GM21737 (cell line): ENCODE measurements at regions not wholly inside any gene's neighbourhood (a gene's known extent, or its start where the extent isn't known, plus 50 kb on each side); places are given as distances from the start of the nearest gene placed in this dataset.

Source experiments
- ATAC-seq: cut with Tn5 transposase; IDR thresholded peaks from one replicate; pipeline ENCODE4 v1.9.1; 2021; ENCODE audit warnings: mild to moderate bottlenecking, moderate library complexity; ENCODE audit not compliant: unreplicated experiment

DNA sequence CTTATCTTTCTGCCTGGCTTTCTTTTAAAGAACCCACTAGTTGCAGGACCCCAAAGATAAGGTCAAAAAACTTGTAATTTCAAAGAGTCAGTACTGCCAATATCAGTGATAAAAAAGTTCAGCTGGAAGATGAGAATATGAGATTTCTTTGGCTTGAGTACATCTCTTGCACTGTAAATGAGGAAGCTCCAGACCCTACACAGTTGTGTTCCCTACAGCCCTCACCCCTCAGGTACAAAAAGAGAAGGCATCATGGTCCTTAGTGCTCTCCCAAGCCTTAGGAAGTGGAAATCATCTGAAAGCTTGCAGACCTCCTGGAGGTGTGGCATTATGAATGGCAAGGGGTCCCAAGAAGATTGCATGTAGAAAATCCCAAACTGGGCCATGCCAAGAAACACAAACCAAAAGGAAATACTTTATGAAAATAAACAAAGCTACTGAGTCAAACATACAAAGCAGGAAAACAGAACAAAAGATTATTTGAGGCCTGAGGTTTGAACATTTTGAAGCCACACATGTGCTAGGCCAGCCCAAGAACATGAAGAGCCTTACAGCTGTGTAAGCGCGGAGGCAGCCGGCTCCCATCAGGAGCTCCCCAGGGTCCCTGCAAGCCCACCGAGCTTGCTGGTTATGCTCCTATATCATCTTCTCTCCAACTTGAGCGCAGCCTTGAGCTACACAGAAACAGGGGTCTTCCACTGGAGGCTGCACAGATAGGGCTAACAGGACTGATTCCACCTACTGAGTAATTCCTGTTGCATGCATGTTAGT lies 217.0 kb downstream of the OSR1 start:
- ATAC-seq, result no peak

DNA sequence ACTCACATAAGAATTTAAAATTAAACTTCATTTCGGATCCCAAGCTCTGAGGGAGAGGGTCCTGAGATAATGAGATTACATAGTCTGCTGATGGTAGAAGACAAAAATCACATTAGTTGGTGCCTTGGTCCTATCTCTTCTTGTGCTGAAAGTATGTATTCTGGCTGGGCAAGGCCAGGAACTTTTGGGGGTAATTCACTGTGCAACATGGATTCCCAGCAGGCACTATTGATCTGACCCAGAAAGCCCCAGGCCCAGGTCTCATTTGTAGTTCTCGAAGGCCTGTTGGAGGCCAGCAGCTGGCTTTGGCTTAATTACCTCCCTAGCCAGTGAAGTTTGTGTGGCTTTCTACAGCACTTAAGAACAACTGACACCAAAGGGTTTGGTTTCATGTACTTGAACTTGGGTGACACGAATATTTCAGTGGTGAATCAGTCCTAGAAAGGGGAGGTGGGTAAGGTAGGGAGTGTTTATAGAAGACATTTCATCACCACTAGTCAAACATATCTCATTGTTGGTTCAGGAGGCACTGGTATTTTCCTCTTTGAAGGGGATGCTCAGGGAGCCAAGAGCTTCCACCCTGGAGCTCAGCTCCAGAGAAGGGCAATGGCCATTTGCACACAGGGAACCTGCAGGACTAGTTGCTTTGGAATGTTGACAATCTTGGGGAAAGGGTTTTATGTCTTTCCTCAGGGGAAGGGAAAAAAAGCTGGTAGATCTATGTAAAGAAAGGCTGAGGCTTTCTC lies 217.8 kb downstream of the OSR1 start:
- no peak for ATAC-seq

DNA sequence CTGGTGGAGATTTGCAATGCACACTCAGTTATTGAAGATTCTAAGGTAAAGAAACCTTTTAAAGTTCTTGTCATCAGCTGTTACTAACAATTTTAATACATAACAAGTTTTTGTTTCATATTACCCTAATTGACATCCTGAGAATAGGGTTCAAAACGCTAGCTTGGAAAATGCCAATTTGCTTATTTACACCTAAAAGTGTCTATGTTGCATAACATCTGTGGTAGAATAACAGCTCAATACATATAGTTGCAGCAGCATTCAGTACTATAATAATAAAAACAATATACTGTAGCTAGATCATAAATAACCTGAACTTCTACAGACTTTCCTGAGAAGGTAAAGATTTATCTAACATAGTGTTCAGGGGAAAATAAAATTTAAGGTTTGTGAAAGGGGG lies 219.0 kb downstream of the OSR1 start:
- ATAC-seq, result no peak

DNA sequence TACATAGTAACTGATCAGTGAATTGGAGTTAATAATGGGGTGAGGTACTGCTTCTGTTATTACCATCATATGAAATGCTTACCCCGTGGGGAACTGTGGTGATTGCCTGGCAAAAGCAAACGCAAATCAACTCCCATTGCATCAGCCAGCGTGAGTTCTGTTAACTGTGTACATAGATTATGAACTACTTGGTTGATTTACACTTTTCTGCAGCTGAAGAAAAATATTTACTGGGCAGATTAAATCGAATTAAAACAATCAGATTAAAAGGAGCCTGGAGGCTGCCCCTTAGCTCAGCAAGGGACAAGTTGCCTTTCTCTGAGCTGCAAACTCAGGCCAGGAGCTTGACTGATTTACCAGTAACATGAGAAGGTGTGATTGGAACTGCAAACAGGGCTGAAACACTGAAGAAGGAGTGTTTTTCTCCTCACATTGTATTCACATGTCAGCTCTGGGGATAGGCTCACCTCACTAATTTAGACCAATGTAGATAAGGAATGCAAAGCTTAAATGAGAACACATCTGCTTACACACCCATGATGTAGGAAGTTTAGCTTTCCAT lies 220.1 kb downstream of the OSR1 start:
- ATAC-seq, result no peak

DNA sequence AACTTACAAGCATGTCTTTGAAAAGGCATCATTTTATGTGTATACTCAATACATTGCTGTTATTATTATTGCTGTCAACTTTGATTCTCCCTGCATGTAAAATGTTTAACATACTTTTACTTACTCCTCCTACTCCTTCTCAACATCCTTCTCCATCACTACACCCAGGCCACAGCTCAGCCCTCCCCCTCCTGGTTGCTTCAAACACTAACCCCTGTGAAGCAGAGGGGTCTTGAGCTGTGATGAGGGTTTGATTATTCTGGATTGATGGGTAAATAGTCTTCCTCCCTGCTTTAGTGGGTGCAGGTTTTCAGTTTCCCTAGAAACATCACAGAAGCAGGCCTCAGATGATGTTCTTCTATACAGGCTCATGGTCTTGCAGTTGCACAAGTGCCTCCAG lies 221.0 kb downstream of the OSR1 start:
- no peak for ATAC-seq

DNA sequence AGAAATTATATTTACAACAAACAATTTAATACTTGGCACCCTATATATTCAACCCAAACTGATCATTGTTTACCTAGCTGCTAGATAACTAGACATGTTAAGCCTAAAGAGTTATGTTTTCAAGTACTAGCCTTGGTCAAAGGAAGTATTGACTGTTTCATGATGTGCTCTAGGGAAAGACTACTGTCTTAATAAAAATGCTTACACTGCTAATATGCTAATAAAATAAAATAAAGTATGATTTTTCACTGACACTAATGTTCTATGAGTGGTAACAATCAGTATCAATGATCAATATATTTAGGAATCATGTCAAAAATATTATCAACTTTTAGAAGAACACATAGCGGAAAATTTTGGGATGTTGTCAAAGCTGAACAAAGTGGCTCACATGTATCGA lies 225.5 kb downstream of the OSR1 start:
- ATAC-seq, result no peak

DNA sequence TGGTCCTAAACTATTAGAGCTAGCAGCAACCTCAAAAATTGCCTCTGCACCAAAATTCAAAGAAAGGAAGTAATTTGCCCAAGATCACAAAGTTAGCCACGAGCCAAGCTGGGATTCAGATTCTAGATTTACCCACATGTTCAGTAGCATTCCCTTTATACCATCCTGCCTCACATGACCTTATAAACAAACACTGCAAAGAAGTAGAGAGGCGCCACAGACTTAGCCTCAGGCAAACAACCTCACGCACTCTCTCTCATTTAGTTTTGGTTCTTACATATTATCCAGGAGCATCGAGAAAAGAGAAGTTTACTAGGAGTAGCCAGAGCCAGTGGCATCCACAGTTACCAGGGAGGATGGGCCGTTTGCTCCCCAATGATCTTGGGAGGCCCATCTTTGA lies 226.6 kb downstream of the OSR1 start:
- no peak for ATAC-seq

DNA sequence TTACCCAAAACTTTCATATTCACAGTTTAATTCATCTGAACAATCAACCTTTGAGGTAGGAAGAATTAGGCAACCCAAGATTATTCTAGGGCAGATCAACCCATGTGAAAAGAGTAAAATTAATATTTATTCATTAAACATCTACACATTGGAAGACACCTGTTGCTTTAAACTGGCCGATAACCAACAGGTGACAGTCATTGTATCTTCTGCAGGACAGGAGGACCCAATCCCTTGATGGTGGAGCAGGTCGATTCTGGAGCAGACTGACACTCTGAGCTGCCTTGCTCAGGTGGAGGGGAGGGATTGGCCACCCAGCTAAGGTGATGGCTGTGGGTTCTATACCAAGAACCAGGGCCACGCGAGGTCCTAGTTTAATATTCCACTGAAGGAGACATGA lies 230.3 kb downstream of the OSR1 start:
- ATAC-seq, result no peak

DNA sequence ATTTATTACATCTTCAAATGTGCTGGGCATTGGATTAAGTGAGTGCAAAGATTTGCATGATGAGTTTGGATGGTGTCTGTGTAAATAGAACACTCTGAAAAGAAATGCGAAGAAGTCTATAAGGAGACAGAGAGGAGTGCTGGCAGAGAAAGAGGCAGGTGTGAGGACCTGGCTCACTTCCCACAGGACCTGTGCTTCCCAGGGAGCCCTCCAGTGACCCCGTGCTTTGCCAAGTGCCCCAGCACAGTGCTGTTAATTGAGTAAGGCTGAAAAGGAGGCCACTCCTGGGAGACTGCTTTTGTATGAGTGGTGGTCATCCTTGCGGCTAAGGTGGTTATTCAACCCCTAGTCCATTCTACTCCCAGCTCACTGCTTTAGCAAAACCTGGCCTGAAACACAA lies 230.8 kb downstream of the OSR1 start:
- no peak for ATAC-seq

DNA sequence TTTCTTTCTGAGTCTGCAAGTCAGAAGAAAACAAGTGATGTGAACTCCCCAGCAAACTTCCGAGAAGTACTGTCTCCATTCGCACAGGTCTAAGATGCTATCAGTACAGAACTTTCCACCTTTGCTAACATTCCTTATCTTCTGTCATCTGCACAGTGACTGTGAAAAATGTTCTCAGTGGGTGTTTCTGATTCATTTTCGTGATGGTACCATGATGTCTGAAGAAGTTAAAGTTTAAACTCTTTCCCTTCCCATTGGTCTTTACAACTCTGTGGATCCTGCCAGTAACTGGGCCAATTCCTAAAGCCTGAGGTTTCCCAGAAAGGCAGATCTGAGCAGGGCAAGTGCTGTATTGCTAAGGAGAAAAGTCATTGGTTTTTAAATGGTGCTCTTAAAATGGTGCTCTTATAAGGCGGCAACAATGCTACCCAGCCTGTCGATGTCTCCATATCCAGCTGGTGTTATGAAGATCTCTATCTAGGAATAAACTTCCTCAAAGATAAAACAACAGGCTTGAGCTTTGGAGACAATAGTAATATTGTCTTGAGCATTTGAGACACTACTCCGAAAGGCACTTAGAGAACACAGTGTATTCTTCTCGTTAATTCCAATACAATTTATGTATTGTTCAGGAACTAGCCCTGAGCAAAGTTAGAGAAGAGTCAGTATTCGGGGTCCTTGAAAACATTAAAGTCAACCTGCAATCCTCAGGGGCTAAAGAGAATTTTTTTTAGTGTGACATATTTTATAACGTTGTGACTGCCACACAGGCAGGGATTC lies 232.3 kb downstream of the OSR1 start:
- ATAC-seq, result no peak

DNA sequence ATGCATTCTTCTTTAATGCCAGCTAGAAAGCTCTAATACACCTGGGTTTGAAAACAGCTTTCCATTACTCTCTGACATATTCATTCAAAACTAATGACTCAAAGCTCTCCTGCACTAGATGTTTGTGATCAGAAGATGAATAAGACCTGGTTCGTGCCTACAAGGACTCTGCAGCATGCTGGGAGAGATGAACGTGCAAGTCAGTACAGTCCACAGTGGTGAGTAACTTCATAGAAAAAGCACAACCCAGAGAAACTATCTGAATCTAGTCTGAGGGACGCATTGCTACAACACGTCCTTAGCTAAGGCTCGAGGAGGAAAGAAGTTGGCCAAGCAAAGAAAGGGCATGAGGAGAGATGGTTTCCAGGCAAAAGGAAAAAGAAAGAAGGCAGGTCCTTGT lies 234.3 kb downstream of the OSR1 start:
- no peak for ATAC-seq

DNA sequence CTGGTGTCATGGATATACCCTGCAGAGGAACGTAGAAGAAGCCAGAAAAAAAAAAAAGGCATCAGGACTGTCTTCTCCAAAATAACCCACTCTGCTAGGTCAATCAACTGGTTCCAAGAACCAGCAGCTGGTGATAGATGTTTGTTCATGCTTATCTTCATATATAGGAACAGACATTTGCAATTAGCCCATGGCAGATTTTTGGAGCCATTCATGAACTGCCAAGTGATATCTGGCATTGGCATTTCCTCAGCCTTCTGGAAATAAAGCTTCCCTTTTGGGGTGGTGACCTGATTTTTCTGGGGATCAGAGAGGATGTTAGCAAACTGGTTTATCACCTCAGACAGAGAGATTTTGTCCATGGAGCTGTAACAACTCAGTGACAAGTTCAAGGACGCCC lies 234.9 kb downstream of the OSR1 start:
- no peak for ATAC-seq

DNA sequence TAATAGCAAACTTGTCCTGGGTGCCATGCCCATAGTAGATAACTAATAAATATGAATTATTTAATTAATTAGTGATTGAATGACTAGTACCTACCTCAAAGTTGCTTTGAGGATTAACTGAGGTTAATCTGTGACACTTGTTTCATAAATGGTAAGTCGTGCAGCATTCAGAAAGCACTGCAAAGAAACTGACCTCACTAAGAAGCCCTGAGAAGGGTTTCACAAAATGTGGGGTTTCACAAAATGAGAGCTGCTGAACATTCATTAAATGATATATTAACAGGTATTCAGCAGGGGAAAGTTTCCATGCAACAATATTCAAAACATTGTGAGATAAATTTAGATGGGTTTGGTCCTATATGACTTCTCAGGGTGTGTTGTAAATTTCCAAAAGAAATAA lies 236.2 kb downstream of the OSR1 start:
- ATAC-seq, result no peak

DNA sequence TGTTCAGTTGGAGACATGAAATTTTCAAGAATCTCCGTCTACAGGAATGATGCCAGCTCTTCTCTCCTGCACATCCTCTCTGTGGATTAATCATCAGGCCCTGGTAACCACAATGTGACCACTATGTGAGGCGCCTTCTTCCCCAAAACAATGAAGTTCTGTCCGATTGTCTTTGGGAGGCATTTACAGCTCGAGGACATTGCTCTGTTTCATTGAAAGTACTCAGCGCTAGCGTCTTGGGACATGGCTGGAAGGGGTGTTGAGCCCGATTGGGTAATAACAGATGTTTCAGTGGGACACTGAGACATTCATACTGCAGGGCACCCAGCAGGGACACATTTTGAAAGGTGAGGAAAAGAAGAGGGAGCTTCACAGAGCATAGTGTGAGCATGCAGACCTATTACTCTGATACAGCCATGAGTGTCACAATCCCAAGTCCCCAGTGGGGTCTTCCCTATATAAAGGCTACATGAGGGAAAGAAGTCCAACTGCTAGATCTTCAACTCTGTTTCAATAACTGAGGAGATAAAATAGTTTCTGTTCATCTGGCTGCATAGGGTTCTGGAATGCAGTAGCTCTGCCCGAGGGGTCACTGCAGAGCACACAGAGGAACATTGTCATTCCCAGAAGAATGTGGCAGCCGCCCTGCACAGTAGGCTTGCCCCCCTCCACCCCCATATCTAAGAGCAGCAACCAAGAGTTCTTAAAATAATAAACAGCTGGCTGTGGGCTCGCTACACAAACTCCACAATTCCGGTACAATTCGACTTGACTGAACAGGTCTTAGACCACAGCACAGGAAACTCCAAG lies 237.3 kb downstream of the OSR1 start:
- ATAC-seq, result no peak

DNA sequence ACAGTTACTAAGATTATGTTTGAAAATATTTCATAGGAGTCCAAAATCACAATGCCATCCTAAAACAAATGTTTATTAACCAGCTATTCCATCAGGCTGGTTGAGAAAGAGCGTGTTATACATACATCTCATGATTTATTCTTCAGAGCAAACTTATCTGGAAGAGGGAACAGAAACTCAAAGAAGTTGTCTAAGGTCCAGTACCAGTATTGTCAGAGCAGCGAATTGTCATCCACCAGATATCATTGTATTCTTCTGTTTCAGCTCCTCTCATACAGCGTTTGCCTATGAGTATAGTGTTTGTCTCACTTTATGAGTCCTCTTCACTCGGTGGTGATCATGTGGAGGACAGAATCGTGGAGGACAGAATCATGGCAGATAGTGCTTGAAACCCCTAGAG lies 238.2 kb downstream of the OSR1 start:
- no peak for ATAC-seq

DNA sequence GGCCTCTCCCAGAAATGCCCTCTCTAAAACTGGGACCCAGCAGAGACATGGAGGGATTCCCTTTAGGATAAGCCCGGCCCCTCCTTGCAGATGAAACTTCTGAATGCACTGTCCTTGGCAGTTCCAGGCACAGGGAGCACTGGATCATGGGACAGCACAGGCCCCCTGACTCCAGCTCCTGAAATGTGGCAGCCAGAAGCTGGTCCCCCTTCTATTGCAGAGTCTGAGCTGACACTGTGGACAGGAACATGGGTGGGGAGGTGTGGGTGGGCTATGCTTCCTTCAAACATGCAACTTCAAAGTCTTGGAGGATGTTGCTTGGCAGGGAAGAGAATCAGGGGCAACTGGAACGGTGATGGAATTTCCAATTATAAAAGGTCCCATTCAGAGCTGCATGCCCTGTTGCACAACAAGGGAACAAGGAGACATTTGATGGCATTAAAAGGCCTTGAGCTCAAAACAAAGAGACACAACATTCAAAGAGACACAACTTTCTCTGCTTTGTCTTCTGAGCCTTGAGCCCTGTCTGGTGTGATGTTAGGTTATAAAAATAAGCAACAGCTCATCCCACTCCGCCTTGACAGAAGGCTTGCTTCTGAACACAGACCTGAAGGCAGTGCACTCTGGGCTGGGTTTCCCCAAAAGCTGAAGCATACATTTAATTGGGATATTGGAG lies 239.0 kb downstream of the OSR1 start:
- ATAC-seq, result no peak

DNA sequence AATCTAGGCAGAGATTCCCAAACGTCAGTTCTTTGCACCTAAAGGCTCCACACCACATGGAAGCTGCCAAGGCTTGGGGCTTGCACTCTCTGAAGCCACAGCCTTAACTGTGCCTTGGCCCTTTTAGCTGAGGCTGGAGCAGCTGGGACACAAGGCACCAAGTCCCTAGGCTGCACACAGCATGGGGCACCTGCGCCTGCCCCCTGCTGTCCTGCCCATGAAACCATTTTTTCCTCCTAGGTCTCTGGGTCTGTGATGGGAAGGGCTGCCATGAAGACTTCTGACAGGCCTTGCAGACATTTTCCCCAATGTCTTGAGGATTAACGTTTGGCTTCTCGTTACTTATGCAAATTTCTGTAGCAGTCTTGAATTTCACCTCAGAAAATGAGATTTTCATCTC lies 241.5 kb downstream of the OSR1 start:
- no peak for ATAC-seq

DNA sequence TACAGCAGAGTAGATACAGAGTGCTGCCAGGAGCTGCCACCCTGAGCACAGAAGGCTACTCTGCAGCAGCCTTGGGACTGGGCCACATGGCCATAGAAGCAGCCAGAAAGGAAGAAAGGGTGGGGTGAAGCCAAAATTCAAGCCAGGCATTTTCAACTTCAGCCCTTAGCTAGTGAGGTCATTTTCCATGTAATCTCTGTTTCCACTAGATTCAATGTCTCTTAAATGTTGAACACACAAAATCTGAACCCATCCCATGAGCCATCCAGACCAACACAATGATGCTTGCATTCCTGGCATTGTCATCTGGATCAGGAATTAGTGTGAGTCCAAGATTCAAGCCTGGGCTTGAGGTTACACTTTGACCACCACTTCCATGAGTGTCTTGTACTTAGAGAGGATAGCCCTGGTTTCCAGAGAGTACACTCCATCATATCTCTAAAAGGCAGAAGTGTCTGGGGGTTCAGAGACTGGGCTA lies 243.6 kb downstream of the OSR1 start:
- no peak for ATAC-seq

DNA sequence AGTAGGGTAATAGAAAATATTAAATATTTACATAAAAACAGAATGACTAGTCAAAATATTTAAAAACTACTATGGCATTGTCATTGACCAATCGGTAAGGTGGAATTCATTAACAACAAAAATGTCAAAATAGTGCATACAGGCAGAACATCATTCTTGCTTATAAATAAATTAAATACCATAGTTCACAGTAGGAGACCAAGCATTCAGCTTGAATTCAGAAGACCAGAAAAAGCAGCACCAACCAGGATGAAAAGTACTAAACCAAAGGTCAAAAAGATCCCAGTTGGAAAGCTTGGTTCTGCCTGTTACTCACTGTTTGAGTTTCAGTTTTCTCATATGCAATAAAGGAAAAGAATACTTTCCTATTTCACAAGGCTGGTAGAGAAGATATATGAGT lies 244.3 kb downstream of the OSR1 start:
- ATAC-seq, result no peak

DNA sequence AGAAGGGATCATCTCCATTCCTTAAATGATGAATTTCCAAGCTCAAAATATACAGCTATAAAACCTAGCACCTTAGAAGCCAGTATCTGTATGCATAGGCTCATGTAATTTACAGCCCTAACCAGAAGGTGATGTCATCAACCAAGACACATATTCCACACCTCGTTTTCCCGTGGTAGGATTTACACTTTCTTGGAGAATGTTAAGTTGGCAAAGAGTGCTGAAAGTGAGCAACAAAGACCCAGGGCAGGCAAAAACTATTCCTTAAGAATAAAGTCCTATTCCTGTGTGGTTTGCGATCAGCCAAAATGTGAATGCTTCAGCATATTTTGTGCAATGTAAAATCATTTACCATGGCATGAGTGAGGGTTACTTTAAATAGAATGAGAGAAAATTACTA lies 247.1 kb downstream of the OSR1 start:
- no peak for ATAC-seq
